GM18519 (cell line): ENCODE measurements at regions not wholly inside any gene's neighbourhood (a gene's known extent, or its start where the extent isn't known, plus 50 kb on each side); places are given as distances from the start of the nearest gene placed in this dataset.
"Not testable (repeated sequence)": the region's sequence is repeated elsewhere in the genome, so short reads cannot be mapped to it uniquely, and the experiment has no call there.

Source experiments
- ATAC-seq: cut with Tn5 transposase; IDR thresholded peaks from one replicate; pipeline ENCODE4 v1.9.1; 2021; ENCODE audit warnings: mild to moderate bottlenecking, moderate library complexity; ENCODE audit not compliant: unreplicated experiment, low FRiP score

DNA sequence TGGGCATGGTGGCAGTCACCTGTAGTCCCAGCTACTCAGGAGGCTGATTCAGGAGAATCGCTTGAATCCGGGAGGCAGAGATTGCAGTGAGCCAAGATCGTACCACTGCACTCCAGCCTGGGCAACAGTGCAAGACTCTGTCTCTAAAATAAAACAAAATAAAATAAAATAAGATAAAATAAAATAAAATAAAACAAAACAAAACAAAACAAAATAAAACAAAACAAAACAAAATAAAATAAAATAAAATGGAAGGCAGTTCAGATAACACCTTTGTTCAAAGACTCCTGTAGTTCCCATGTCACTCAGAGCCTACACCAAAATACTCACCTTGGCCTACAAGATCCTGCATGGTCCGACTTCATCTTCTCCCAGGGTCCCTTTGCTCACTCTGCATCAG is 61.3 kb downstream of the SYF2 start:
- ATAC-seq: not testable (repeated sequence)

DNA sequence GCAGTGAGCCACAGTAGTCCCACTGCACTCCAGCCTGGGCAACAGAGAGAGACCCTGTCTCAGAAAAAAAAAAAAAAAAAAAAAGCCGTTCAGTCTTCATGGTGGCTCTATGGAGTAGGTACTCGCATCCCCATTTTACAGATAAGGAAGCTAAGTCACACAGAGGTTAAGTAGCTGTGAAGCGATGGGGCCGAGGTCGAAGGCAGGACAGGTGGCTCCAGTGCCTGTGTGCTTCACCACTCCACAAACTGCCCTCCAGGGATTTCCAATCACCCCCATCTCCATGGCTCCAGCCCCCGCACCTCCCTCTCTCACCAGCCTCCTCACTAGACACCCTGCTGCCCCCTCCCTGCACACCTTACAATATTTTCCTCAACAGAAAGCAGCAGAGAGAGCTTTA is 61.9 kb downstream of the SYF2 start:
- ATAC-seq: no peak

DNA sequence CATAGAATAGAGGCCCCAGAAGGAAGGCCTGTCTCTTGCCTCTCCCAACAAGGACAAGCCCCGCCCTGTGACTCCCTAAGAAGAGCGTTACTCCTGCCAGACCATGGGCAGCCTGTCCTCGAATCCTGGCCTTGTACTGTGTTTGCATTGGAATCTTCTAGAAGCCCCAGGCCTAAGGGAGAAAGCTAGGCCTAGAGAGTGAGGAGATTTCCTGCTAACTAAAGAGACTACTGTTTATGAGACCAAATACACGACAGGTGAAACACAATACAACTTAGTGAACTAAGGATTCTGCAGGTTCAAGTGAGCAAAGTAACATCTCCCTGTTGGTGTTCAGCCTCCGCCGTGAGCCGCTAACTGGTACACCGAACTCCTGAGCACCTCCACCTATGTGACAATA is 62.7 kb downstream of the SYF2 start:
- no peak for ATAC-seq

DNA sequence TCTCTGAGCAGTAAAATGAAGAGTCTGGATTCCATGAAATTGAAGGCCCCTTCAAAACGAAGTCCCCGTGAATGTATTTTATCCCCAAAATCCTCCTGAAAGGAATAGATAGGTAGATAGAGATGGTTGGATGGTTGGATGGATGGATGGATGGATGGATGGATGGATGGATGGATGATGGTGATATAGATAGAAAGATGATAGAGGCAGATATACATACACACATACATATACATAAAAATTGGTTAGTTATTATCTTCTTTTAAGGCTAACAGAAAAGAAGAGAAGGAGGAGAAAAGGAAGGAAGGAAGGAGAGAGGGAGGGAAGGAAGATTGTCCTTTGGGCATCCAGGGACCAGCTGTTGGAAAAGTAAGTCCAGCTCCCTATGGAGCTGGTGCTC is 63.1 kb downstream of the SYF2 start:
- no peak for ATAC-seq

DNA sequence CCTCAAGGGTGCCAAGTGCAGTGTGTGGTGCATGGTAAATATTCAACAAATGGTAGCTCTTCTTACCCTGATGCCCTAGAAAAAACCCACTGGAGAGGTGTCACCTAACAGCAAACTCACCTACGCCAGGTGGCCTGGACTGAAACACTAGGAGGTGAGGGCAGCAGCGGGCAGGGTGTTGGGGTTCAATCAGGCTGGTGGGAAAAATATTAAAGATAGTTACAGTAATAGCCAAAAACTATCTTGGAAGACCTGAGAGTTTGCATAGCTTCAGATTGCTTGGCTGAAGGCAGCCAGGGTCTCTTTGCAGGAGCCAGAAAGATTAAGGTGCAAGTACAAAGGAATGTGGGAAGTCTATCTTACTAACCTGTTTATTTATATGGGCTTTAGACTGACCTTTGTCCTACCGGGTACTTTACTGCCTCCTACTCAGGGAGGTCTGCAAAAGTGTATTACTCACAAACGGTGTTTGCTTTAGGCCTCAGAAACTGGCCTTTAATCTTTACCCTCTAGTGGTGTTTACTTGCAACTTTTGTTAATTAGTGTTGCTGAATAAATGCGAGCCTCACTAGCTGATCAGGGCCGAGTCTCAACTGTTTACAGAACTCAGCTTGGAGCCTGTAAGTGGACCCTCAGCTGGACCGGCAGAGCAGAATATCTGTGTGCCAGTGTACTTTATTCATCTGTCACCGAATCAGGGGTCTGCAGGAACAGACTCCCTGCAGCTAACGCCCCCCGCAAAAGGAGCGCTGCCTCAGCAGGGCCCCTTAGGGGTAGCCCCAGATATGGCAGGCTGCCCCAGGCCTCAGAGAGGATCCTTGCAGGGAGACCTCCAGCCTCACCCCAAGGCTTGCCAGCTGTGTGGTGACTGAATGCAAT is 63.9 kb downstream of the SYF2 start:
- ATAC-seq: no peak

DNA sequence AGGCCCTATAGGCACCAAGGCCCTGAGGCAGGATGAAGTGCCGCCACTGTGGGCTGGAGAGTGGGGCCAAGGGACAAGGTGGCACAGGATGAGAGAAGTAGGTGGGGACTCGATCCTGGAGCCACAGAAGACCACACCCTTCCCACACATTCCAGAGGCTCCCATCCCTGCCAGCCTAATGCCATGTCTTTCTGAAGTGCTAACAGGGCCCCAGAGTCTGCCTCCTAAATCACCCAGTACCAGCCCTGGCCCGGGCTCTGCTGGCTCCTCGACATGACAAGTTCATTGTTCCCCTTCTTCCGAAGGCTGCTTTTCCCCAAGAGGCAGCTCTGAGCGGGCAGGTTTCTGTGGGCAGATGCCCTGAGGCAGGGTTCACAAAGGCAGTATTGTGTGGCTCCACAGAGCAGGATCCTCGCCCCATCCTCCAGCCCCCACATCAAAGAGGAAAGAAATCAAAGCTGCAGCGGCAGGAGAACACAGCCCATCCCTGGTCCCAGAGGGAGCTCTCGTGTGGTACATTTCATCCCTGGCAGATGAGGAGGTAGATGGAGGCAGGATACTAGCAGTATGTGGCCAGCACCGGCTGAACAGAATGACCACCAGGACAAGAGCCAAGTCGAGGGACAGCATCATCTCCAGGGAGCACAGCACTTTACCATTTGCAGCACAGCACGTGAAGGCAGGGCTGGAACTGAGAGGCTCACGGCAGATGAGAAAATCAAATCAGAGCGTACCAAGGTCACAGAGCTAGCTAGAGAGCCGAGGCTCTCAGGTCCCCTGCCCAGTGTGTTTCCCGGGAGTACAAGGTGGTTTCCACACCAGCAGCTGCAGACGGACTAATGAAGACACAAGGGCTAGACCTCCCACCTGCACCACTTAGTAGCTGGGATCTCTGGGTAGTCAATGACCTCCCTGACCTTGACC is 64.8 kb downstream of the SYF2 start:
- no peak for ATAC-seq

DNA sequence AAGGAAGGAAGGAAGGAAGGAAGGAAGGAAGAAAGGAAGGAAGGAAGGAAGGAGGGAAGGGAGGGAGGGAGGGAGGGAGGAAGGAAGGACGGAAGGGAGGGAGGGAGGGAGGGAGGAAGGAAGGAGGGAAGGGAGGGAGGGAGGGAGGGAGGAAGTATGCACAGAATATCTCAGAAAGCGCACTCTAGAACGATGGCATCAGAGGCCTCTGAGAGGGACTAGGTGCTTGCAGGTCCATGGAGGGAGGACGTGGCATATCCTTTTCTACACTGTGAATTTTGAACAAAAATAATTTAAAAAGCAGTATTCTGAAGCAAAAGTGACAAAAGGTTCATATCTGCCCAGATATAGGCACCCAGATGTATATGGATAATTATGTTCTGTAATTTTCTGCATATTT is 65.5 kb downstream of the SYF2 start:
- ATAC-seq: no peak

DNA sequence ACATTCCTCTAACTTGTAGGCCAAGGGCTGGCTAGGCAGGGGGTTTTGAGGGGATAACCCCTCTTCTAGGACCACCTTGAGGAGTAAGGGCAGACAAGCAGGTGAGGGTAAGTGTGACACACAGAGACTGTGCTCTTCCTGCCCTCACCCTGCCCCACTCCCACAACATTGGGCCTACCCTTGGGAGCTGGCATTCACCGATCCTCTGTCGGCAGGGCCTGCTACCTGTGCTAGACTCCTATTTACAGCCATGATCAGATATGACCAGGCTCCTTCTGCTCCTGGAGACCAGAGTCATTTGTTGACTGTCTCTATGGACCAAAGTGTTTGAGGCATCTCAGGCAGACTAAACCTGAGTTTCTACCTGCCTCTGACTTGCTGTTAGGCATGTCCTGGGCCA is 68.3 kb downstream of the SYF2 start:
- no peak for ATAC-seq

DNA sequence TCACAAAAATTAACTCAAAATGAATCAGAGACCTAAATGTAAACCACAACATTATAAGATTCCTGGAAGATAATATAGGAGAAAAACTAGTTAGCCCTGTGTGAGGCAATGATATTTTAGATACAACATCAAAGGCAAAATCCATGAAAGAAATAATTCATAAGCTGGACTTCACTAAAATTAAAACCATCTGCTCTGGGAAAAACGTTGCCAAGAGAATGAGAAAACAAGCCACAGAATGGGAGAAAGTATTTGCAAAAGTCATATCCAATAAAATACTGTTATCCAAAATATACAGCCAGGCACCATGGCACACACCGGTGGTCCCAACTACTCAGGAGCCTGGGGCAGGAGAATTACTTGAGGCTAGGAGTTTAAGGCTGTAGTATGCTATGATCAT is 70.3 kb downstream of the SYF2 start:
- no peak for ATAC-seq

DNA sequence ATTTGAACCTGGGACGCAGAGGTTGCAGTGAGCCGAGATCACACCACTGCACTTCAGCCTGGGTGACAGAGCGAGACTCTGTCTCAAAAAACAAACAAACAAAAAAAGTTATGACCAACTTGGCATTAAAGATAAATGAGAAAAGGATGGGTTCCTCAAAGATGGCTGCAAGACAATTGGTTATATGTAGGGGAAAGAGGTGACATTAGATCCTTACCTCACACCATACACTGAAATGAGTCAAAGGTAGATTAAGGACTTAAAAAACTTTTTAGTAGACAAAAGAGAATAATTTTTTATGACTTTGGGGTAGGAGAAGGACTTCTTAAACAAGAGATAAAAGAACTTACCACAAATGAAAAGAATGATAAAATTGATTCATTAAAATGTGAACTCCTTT is 74.5 kb downstream of the SYF2 start:
- ATAC-seq: no peak

DNA sequence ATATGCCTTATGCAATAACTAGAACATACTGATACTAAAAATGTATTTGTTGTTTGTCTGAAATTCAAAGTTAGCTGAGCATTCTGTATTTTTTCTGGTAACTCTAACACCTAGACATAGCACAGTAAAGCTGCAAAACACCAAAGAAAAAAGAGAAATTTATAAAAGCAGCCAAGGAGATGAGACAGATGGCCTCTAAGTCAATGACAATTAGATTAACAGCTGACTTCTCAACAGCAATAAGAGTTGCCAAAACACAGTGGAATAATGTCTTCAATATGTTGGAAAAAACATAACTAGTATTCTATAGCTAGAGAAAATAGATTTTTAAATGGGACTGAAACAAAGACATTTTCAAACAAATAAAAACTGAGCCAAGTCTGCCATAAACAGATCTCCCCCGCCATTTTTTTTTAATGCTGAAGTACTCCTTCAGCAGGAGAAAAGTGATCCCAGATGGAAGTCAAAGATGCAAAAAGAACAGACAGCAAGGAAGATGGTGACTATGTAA is 81.3 kb downstream of the SYF2 start:
- ATAC-seq: no peak

DNA sequence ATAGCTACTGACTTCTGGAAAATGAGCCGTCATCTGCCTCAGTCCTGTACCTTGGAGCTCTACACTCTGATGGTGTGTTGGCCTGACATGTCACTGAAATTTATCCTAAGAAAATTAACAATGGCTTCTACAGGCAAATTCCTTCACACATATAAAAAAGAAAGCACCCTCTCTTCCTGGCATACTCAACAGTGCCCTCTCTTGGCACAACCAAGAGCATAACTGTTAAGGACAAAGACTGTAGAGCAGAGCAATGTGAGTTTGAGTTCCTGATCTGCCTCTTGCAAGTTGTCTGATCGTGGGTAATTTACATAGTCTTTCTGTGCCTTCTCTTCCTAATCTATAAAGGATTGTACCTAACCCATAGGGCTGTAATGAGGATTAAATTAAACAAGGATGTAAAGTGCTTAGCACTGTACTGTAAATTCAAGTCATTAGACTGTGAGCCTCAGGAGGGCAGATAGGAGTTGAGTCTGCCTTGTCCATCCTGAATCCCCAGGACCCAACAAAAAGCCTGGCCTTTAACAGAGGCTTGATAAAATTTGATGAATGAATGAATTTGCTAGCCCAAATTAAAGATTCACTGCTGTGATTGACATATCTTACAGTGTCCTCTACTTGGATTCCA is 83.5 kb downstream of the SYF2 start:
- ATAC-seq: no peak

DNA sequence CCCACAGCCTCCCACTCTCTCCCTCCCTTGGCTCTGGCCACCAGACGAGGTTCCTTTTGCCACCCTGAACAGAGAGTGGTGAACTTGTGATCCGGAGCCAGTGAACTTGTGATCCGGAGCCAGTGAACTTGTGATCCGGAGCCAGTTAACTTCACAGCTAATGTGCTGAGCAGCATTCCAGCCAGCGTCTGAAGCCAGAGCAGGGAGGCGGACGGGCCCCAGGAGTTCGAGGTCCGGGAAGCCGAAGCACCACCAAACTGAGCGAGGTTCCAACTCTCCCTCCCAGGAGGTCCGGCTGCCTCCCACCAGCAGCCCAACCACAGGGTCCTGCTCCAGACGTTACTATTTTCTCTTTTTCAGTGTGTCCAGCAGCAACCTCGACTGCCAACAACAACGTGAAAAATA is 85.8 kb downstream of the SYF2 start:
- ATAC-seq: no peak

DNA sequence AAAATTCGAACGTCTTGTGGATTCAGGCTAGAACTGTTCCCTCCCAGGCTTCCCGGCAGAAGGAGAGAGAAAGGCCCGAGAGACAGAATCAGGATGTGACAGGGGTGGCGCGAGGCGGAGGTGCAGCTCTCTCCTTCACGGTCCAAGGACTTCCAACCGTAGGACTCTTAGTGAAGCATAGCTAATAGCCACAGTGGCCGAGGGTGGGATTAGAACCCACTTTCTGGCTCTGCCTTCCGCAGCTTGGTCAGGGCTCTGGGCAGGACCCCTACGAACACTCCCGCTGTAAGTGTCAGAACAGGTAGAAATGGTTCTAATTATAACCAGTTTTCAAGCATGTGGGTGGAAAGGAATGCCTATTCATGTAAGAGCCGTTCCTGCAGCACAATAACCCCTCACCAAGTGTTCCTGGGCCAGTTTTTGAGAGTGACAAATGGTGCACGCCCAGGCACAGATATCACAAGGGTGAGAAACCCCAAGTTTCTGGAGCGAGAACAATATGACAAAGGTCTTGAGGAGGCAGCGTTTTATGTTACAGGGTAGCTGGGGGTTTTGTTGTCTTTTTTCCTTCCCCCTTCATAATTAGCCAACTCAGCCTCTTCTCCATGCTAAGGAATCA is 86.4 kb downstream of the SYF2 start:
- ATAC-seq: no peak

DNA sequence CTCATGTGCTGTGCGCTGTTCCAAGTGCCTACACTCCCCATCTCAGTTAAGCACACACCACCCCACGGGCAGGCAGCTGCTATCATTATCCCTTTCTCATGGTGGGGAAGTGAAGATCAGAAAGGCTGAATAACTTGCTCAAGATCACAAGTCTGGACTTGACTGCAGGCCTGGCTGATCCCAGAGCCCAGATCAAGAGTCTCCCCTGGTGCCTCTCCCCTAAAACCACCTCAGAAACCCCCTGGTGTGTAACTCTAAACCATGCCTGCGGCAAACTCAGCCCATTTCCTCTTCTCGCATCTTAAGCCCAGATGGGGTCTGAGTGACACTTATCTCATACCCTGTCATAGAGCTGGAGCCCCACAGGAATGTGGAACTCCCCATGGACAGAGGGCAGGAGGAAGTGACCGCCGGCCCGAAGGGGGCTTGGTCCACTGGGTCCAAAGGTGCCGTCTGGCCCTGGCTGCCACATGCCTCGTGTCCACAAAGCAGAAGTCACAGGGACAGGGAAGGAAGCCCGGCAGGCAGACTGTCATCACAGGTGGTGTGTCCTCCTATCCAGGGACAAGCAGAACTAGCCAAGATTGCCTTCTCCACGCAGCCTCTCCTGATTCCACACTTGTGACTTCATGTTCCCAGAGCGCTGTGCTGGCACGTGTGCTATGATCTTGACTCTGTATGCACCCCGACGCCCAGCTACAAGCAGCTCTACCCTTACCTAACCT is 92.1 kb downstream of the SYF2 start:
- no peak for ATAC-seq

DNA sequence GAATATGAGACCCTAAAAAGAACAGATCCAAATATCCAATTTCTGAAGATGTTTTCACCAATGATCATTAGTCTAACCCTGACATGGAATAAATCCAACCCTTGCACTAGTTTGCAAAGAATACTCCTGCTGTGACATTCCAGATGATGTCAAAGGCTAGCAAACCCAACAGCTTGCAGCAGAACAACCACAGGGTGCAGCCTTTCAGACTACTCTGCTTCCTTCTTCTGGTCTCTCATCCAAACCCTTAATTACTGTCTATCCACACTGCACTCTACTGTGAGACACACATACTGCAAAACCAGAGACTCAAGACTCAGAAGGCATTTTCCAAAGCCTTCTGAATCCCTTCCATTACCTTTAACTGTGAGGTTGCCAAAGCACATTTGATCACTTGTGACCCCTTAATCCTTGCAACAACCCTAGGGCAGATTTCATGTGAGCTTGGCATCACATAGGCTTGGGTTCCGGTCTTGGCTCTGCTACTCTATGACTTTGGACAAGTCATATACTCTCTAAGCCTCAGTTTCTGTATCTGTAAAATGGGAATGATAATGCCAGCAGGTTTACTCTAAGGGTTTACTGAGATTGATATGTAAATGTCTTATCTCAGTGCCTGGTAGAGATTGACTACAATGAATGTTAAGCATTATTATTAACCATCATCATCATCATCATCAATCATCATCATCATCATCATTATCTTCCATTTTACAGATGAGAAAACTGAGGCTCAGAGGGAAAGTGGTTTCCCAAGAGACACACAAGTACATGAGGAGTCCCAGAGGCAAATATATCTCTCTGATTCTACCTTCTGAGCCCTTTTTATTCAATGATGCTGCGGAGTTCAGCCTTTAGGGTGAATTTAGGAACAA is 94.5 kb downstream of the SYF2 start:
- no peak for ATAC-seq

DNA sequence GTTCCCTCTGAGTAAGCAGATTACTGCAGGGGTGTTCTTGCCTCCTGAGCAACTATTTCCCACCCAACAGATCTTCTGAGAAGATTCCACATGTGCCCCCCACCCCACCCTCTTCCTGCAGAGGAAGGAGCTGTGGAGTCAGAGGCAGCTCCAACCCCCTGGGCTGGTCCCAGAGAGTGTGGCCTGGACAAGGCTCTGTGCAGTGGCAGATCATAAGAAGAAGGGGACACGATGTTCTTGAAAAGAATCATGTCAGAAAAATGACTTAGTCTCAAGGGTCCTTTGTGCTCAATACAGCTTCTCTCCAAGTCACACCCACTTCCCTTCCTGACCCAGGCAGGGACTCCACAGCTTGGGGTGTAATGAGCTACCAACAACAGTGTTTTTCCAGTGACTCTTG is 95.2 kb downstream of the SYF2 start:
- ATAC-seq: no peak

DNA sequence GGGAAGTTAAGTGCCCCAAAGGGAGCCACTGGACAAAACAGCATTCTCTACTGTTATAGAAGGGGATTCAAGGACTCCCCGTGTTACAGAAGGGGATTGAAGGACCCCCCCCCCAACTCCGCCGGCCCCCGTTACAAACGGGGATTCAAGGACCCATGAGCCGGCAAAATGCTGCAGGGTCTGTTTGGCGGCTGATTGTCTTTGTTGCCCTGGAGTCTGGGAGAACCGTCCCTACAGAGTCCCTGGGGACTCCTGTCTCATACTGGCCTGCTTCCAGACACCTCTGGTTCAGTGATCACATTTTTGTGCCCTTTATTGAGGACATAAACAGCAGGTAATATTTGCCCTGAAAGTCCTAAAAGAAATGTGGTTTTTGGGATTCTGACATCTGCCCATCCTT is 96.4 kb downstream of the SYF2 start:
- no peak for ATAC-seq
